Glomerular visceral epithelial cell (primary cell): ENCODE measurements at regions not wholly inside any gene's neighbourhood (a gene's known extent, or its start where the extent isn't known, plus 50 kb on each side); places are given as distances from the start of the nearest gene placed in this dataset.
A peak's percentile ranks its signal among the peaks of the same experiment; 100 is the strongest.
"Not testable (repeated sequence)": the region's sequence is repeated elsewhere in the genome, so short reads cannot be mapped to it uniquely, and the experiment has no call there.

ENCODE experiments used
- DNase-seq: peaks from one replicate; pipeline ENCODE4 v3.0.0-alpha.2; 2016; ENCODE audit errors: extremely low spot score

GRCh38 chr1:115454837-115455511 is 116.9 kb upstream of the NGF start:
- no peak for DNase-seq

DNA sequence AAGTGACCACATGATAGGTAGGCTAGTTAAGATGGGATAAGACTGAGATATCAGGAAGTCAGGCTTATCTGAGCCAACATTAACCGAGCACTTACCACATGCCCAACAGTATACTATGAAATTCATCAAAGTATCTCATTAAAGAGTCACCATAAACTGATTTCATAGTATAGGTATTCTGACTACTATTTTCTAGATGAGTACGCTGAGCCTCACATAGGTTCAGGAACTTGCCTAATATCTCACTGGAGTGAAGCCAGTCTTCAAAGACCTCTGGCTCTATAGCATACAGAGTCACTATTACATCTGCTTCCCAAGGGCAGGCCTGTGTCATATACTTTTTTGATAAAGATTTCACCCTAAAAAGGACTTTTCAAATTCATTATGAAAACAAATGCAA is 115.6 kb upstream of the NGF start:
- no peak for DNase-seq

DNA sequence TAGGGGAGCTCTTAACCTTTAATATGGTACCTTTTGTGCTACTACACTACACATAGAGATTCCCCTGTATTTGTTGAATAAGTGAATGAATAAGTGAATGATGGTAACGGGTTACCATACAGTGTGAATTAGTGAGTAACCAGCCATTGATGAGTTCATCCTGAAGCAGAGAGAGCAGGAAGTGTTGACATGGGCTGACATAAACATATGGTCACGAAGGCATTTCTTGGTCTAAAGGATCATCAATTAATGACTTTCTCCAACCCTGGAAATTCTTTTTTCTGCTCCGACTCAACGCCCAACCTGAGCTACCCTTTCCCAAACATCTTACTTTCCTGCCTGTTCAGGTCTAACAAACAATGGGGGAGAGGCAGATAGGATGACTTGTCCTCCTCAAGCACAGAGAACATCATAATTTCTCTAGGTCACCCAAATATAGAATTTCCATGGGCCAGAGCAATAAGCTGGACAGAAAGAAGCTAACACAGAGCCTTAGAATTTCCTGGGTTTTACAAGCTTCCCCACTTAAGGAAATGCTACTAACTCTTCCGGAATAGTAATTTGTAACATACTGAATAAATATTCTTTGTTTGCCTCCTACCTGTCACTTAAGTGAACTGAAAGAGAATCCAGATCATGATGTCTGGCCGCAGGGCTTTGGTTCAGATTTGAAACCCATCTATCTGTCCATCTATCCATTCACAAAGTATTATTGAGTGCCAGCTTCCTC is 114.7 kb upstream of the NGF start:
- DNase-seq: no peak

GRCh38 chr1:115450501-115451040 is 112.5 kb upstream of the NGF start:
- no peak for DNase-seq

- DNase-seq: no peak
Observed at GRCh38 chr1:115448282-115449044, 110.4 kb upstream of the NGF start.

- no peak for DNase-seq
Observed at GRCh38 chr1:115447672-115448071, 109.6 kb upstream of the NGF start.

- no peak for DNase-seq
Observed at GRCh38 chr1:115445090-115445489, 107.0 kb upstream of the NGF start.

GRCh38 chr1:115440733-115441132 is 102.7 kb upstream of the NGF start:
- DNase-seq: no peak

DNA sequence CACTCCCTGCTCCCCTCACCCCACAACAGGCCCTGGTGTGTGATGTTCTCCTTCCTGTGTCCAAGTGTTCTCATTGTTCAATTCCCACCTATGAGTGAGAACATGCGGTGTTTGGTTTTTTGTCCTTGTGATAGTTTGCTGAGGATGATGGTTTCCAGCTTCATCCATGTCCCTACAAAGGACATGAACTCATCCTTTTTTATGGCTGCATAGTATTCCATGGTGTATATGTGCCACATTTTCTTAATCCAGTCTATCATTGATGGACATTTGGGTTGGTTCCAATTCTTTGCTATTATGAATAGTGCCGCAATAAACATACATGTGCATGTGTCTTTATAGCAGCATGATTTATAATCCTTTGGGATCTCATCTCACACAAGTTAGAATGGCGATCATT is 101.5 kb upstream of the NGF start:
- not testable (repeated sequence) for DNase-seq

- no peak for DNase-seq
Observed at GRCh38 chr1:115437196-115437595, 99.1 kb upstream of the NGF start.

DNA sequence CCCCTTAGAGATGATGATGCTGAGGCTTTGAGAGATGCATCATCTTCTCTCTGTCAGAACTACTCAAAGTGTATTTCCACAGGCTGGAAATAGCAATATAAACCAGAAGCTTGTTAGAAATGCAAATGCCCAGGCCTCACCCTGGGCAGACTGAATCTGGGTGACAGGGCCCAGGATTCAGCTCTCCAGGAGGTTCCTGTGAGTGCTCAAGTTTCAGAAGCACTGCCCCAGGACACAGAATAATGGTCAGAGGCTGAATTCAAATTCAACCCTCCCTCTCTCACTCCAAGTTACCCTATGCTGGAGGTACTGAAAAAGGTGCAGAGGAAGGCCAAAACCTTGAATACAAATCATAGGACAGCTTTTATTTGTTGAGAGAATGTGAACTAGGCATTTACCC is 98.5 kb upstream of the NGF start:
- no peak for DNase-seq

DNA sequence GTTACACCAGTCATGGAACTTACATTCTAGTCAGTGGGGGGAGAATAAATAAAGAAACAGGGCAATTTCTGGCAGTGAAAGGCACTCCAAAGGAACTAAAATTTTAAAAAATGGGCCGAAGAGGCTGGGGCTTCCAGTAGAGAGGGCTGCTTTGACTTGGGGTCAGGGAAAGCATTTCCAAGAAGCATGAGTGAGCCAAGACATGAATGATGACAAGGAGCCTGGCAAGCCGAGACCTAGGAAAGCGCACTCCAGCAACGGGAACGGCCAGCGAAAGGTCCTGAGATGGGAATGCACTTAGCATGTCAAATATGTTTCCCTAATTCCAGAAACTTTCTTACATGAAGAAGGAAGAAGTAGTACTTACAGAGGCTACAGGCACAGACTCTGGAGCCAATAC is 95.4 kb upstream of the NGF start:
- DNase-seq: no peak

DNA sequence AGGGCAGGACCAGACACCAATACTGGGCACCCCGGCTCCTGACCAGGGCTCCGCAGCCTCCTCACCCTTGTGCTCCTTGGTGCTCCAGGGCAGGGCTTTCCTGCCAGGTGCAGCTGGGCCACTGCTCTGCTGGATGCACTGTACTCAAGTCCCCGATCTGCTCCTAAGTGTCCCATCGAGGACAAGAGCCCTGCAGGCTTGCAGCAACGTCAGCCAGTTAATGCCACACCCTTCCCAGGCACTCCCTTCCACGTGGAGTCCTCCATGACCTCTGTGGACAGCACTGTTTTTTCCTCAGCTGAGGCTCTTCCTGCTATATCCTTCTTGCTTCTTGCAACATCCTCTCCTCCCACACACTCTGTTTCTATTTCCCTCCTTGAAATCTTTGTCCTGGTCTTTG is 94.0 kb upstream of the NGF start:
- DNase-seq: no peak

DNA sequence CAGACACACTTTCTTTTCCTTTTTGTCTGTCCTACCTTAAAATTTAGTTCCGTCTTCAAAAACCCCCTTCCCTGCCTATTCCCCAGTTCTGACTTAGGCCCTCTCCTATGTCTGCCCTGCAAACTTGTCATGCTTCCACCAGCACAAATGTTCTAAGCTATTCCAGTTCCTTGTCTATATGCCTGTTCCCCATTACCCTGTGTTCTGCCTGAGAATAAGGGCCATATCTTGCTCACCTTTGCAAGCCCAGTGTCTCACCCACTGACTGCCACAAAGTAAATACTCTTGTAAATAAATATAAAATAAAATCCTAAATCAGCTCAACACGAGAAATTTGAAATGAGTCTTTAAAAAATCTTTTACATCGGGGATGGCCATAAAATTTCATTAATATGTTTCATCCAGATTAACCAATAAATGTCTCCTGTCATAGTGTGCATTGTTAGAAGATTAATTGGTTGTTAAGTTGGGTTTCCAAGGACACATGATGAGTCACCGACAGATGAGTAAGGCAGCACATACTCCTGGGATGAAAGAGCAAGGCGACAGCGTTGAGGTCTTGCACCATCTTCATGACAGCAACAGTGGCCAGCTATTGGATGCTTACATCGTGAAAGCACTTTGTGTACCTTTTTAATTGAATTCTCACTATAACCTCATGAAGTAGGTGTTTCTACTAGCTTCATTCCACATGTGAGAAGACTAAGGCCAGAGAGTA is 92.6 kb upstream of the NGF start:
- peak; percentile 92 for DNase-seq

DNA sequence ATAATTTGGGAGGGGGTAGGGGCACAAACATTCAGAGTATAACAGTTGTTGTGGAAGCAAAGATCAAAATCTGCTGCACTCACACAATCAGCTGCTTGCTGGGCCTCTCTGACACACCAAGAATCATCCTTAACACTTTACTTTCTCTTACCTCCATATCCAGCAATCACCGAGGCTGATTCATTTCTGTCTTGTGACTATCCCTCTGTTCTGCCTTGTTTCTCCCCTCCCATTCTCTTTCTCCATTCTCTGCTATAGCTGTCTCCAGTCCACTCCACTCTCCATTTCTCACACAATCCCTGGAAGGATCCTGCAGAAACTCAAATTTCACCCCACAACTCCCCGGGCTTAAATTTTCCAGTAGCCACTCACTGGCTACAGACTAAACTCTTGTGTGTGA is 91.8 kb upstream of the NGF start:
- DNase-seq: peak; percentile 52

DNA sequence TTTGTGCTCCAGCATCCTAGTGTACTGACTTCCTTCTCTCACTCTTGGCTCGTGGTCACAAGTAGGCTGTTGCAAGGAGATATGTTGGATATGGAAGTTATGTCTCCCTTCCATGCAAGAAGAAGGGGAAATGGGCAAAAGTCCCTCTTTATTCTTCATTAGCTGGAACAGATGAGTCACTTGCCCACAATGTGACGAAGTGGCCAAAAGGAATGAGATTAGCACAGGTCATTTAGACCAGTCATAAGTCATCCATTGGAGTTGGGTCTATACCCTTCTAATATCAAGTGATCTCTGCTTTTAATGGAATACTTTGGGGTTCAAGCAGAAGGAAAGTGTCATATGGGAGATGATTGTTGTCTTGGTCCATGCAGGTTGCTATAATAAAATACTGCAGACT is 91.2 kb upstream of the NGF start:
- peak; percentile 84 for DNase-seq

DNA sequence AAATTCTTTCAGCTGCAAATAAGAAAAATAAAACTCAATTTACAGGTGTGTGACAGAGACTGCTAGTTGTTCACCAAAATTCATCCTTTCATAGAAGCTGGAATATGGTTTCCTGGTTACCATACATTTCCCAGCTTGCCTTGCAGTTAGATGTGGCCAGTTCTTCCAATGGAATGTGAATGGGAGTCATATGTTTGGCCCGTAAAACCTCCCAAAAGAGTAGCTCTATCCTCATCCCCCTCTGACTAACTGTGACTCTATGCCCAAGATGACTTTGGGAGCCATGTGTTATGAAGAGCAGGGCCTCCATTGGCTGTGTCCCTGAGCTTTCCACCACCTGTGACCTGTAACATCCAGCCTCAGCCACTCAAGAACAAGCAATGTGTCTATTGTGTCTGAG is 90.6 kb upstream of the NGF start:
- DNase-seq: peak; percentile 57

DNA sequence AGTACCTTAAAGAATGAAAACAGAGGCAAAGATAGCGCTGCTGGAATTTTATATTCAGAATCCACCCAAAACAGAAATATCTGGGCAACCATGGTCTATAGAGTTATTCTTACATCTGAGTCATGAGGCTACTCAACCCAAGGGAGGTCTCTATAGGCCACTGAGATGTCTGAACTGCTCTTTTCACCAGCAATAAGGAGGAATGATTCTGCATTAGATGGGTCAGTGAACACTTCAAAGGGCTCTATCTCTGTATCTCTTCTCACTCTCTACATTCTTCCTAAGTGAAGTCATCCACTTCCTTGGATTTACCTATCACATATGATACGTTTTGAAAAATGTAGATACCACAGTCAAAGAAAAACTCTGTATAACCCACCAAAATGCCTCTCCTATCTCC is 90.2 kb upstream of the NGF start:
- DNase-seq: peak; percentile 81

DNA sequence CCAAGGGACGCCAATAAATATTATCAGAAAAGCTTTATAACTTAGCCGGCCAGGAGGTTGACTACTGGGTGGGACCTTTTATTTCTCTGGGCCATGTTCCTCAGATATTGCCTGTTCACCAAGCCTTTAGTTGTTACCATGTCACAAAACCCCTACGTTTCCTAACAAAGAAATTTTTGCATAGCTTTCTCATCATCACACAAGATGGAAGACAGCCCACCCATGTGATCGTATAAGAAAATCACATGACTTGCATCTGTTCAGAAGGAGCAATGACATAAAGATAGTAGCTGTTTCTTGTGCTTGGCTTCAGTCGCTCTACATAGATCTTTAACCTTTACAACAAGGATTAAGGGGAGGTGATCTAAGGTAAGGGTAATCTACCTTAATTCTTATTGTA is 88.9 kb upstream of the NGF start:
- DNase-seq: no peak

- peak; percentile 91 for DNase-seq
Observed at GRCh38 chr1:115426231-115426771, 88.3 kb upstream of the NGF start.

DNA sequence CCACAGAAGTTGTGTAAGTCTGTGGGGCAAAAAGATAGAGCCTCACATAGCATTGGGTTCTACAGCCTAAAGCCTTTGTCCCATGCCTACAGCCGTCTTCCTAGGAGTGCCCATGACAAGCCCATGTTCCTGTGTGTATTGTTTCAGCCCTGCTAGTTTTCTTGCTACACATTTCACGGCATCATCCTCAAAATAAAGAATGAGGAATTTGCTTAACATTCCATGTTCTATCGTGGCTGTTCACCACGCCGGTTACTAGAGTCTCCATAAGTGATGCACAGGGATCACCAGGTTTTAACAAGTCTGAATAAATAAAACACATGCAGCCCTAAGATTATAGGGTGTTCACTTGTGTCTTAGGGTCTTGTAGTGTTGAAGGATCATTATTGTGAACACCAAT is 87.4 kb upstream of the NGF start:
- no peak for DNase-seq

DNA sequence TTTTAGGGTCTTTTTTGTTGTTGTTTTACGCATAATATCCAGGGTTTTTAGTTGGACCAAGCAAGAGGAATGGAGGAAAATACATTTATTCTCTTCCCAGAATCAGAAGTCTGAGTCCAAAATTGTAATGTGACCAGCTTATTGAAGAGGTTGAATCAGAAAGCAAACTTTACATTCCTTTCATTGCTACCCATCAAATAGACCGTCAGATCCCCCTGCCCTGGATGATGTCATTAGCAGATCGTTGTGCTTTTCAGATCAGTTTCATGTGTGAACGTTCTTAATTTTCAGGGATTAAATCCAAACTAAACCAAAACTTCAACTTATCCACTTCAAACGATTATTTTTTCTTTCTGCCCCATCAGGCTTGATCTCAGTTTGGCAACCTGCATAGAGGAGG is 85.7 kb upstream of the NGF start:
- DNase-seq: no peak
